B cell (primary cell): ENCODE measurements at regions not wholly inside any gene's neighbourhood (a gene's known extent, or its start where the extent isn't known, plus 50 kb on each side); places are given as distances from the start of the nearest gene placed in this dataset.

Experiments used
- ATAC-seq: fragments of 200-7000 bp; cut with Tn5 transposase; one replicate; pipeline ENCODE4 v1.10.0; 2021; ENCODE audit warnings: low read depth, mild to moderate bottlenecking, moderate number of reproducible peaks, moderate library complexity
- CTCF ChIA-PET: fragments of 350-600 bp; sonication (Branson Sonifier 250); formaldehyde crosslinking; loops from one replicate; lab custom pipeline; 2021; ENCODE audit warnings: antibody characterized with exemption, inconsistent platforms; lab: Charles Lee
- POLR2A ChIA-PET: fragments of 350-600 bp; sonication (Branson Sonifier 250); formaldehyde crosslinking; loops from one replicate; lab custom pipeline; 2021; ENCODE audit warnings: antibody characterized with exemption; lab: Charles Lee
- DNase-seq: peaks from one replicate; pipeline ENCODE4 v3.0.0; 2013
- H2AFZ ChIP-seq: 2 replicates; pipeline ENCODE4 v1.6.1; 2012; ENCODE audit warnings: mild to moderate bottlenecking, low read depth, low read length; ENCODE audit not compliant: insufficient read depth, poor library complexity, severe bottlenecking
- H3K27ac ChIP-seq, 2 donors: 1 replicate in 1 of 2; 2 replicates in 1 of 2; pipeline ENCODE4 v1.5.1; 2012 to 2013; ENCODE audit warnings: low read length in 2 of 2, mild to moderate bottlenecking in 2 of 2, moderate library complexity in 1 of 2
- H3K27me3 ChIP-seq, 4 experiments: fragments of 200-600 bp in 1 of 4; sonication (generic) in 1 of 4; replicated peaks in 1 of 4; 1 replicate in 2 of 4; 2 replicates in 2 of 4; pipeline versions ENCODE4 v1.6.1 to v1.7.0; 2013 to 2016; ENCODE audit warnings: low read length in 3 of 4, mild to moderate bottlenecking in 2 of 4, mixed read lengths in 1 of 4, moderate library complexity in 1 of 4; ENCODE audit not compliant: insufficient read depth in 4 of 4, control insufficient read depth in 3 of 4; ENCODE audit errors: control extremely low read depth in 1 of 4
- H3K36me3 ChIP-seq, 2 experiments: replicated peaks in 1 of 2; 1 replicate in 1 of 2; 2 replicates in 1 of 2; pipeline versions ENCODE4 v1.6.1 to v1.7.1; 2013; ENCODE audit warnings: low read length in 1 of 2; ENCODE audit not compliant: insufficient read depth in 2 of 2, control insufficient read depth in 1 of 2; ENCODE audit errors: control extremely low read depth in 1 of 2, extremely low read depth in 1 of 2
- H3K4me1 ChIP-seq, 2 donors: fragments of 200-600 bp in 1 of 2; sonication (generic) in 1 of 2; 1 replicate in 1 of 2; 2 replicates in 1 of 2; pipeline versions ENCODE4 v1.5.1 to v1.6.1; 2013 to 2017; ENCODE audit warnings: low read length in 2 of 2; ENCODE audit not compliant: control insufficient read depth in 2 of 2, insufficient read depth in 2 of 2
- H3K4me2 ChIP-seq: replicated peaks from 2 replicates; pipeline ENCODE3; 2012; ENCODE audit warnings: mild to moderate bottlenecking, low read depth, low read length; ENCODE audit not compliant: poor library complexity, severe bottlenecking
- H3K4me3 ChIP-seq, 5 experiments: fragments of 200-600 bp in 1 of 5; sonication (generic) in 1 of 5; 1 replicate in 3 of 5; 2 replicates in 2 of 5; pipeline versions ENCODE4 v1.5.1 to v1.7.0; 2011 to 2016; ENCODE audit warnings: low read length in 4 of 5, mild to moderate bottlenecking in 4 of 5, low read depth in 2 of 5, control low read depth in 1 of 5, moderate library complexity in 1 of 5; ENCODE audit not compliant: insufficient read depth in 1 of 5; ENCODE audit errors: control extremely low read depth in 1 of 5, extremely low read depth in 1 of 5
- H3K79me2 ChIP-seq: fragments of 200-600 bp; sonication (generic); one replicate; pipeline ENCODE4 v1.6.0; 2016; ENCODE audit warnings: low read length; ENCODE audit not compliant: control insufficient read depth, insufficient read depth
- H3K9ac ChIP-seq: fragments of 200-600 bp; sonication (generic); 2 replicates; pipeline ENCODE4 v1.6.1; 2017; ENCODE audit warnings: mild to moderate bottlenecking, low read length, moderate library complexity
- H3K9me3 ChIP-seq, 3 donors: one replicate each; pipeline versions ENCODE4 v1.6.1 to v1.7.1; 2013; ENCODE audit warnings: low read length in 2 of 3; ENCODE audit not compliant: control insufficient read depth in 2 of 3, insufficient read depth in 1 of 3; ENCODE audit errors: control extremely low read depth in 1 of 3
- H4K20me1 ChIP-seq: 2 replicates; pipeline ENCODE4 v1.6.0; 2012; ENCODE audit warnings: mild to moderate bottlenecking, low read length; ENCODE audit not compliant: insufficient read depth, control insufficient read depth, poor library complexity, severe bottlenecking
- H3K27ac Mint-ChIP-seq: one replicate; pipeline ENCODE4 v1.8.0; 2021; ENCODE audit warnings: mixed read lengths
- H3K27me3 Mint-ChIP-seq: one replicate; pipeline ENCODE4 v1.8.0; 2021; ENCODE audit warnings: mixed read lengths
- H3K4me1 Mint-ChIP-seq: one replicate; pipeline ENCODE4 v1.8.0; 2021; ENCODE audit warnings: mixed read lengths
- H3K4me3 Mint-ChIP-seq: one replicate; pipeline ENCODE4 v1.8.0; 2021; ENCODE audit warnings: mixed read lengths
- H3K9me3 Mint-ChIP-seq: one replicate; pipeline ENCODE4 v1.8.0; 2022; ENCODE audit warnings: mixed read lengths; ENCODE audit not compliant: insufficient read depth
- EZH2 ChIP-seq: IDR thresholded peaks from 2 replicates; pipeline ENCODE4 v1.6.1; 2012; ENCODE audit warnings: borderline replicate concordance, low read depth, mild to moderate bottlenecking, moderate library complexity, low read length; ENCODE audit not compliant: insufficient read depth, poor library complexity, severe bottlenecking
- WGBS: methylation state at CpG from one replicate; pipeline ENCODE4 v1.1.5; 2013; ENCODE audit warnings: missing lambda C conversion rate; ENCODE audit not compliant: insufficient coverage; 5-methylcytosine and 5-hydroxymethylcytosine counted together
- intact Hi-C: fragments of 100-400 bp; cut with micrococcal nuclease; formaldehyde crosslinking; loops from one replicate; pipeline ENCODE4 v1.10.0; 2022
- TF ChIP-seq, protein P1 (sequence below): fragments of 200-600 bp; IDR thresholded peaks from one replicate; pipeline ENCODE4 v1.8.0; 2022; ENCODE audit warnings: antibody characterized with exemption, mild to moderate bottlenecking

GRCh38 chr12:46126050-46126727 is 135.8 kb upstream of the SCAF11 start:
- H3K27me3 ChIP-seq, result no peaks in the 10 kb centered on the region
- H3K36me3 ChIP-seq, result no peaks in the 10 kb centered on the region
- ATAC-seq, result no peak
- peaks cover 3 to 4% of the 10 kb centered on the region in 2 donors for H3K4me1 ChIP-seq
- Mint-ChIP-seq H3K9me3 (no peaks in the 10 kb centered on the region), H3K4me3 (no peak overlapping the region), H3K27me3 (peaks cover 7% of the 10 kb centered on the region), H3K4me1 (peaks cover 5% of the 10 kb centered on the region), H3K27ac (no peak overlapping the region)
- WGBS, result no CpG with 5 or more reads among the region's 4 CpGs
- TF ChIP-seq, protein P1, sequence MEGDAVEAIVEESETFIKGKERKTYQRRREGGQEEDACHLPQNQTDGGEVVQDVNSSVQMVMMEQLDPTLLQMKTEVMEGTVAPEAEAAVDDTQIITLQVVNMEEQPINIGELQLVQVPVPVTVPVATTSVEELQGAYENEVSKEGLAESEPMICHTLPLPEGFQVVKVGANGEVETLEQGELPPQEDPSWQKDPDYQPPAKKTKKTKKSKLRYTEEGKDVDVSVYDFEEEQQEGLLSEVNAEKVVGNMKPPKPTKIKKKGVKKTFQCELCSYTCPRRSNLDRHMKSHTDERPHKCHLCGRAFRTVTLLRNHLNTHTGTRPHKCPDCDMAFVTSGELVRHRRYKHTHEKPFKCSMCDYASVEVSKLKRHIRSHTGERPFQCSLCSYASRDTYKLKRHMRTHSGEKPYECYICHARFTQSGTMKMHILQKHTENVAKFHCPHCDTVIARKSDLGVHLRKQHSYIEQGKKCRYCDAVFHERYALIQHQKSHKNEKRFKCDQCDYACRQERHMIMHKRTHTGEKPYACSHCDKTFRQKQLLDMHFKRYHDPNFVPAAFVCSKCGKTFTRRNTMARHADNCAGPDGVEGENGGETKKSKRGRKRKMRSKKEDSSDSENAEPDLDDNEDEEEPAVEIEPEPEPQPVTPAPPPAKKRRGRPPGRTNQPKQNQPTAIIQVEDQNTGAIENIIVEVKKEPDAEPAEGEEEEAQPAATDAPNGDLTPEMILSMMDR, result no peak
- TF ChIP-seq EZH2, result no peak
- no peaks in the 10 kb centered on the region for H3K79me2 ChIP-seq
- H3K4me2 ChIP-seq, result no peak overlapping the region
- POLR2A ChIA-PET, result no interaction called here
- H3K4me3 ChIP-seq, result no peak overlapping the region
- H4K20me1 ChIP-seq, result no peaks in the 10 kb centered on the region
- no peaks in the 10 kb centered on the region for H3K9me3 ChIP-seq
- H3K27ac ChIP-seq, result no peak overlapping the region
- DNase-seq, result no peak
- intact Hi-C loops, result no loop called here
- no peak overlapping the region for H3K9ac ChIP-seq
- no peak overlapping the region for H2AFZ ChIP-seq
- CTCF ChIA-PET, result interaction anchor here (0.7 to 5.4 kb wide), 39 partner anchors 9 to 1560 kb away, joined by 3 to 95 read pairs (median 9); partner anchors contain the start of genes SLC38A1 and SLC38A2
